RPMI7951 (cell line): ENCODE measurements at regions not wholly inside any gene's neighbourhood (a gene's known extent, or its start where the extent isn't known, plus 50 kb on each side); places are given as distances from the start of the nearest gene placed in this dataset.
A peak's percentile ranks its signal among the peaks of the same experiment; 100 is the strongest.

Experiments used
- DNase-seq: peaks from one replicate; pipeline ENCODE4 v3.0.0-alpha.2; 2012; ENCODE audit warnings: low read depth

GRCh38 chr5:73339051-73339575, 109.5 kb downstream of the FOXD1 start:
- no peak for DNase-seq

- peak; percentile 6 for DNase-seq
Observed at GRCh38 chr5:73338256-73339050, 110.1 kb downstream of the FOXD1 start.

DNA sequence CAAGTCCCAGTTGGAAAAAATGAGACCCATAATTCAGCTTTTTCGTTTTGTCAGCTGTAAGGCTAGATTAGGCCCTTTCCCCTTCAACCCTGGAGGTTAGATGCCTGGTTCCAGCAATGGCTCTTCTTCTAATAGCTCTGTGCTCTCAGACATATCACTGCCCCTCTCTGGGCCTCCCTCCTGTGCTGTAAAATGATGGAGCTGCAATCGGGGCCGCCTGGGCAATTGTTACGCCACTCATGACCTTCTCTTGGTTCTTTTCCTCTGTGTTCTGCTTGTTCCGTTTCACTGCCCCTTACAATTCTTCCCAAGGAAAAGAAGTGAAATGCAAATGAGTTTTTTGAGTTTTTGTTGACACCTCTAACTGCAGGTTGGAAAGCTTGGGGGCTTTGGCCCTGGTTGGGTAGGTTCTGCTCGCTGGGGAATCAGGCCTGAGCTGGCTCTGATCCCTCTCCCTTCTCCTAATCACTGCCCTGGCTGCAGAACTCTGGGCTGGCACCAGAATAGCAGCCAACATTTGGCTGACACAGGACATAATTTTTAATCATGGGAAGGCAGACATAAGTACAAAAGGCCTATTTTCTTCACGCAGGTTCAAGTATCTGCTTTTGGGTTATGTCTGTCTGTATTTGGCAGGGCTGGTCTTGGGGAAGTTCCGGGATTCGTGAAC, 110.9 kb downstream of the FOXD1 start:
- no peak for DNase-seq

GRCh38 chr5:73336366-73336765, 112.2 kb downstream of the FOXD1 start:
- no peak for DNase-seq

GRCh38 chr5:73333944-73334703, 114.5 kb downstream of the FOXD1 start:
- no peak for DNase-seq

- no peak for DNase-seq
Observed at GRCh38 chr5:73330613-73331012, 118.0 kb downstream of the FOXD1 start.

GRCh38 chr5:73328640-73329039, 119.9 kb downstream of the FOXD1 start:
- DNase-seq = no peak

- DNase-seq = peak; percentile 66
Observed at GRCh38 chr5:73327908-73328455, 120.6 kb downstream of the FOXD1 start.

DNA sequence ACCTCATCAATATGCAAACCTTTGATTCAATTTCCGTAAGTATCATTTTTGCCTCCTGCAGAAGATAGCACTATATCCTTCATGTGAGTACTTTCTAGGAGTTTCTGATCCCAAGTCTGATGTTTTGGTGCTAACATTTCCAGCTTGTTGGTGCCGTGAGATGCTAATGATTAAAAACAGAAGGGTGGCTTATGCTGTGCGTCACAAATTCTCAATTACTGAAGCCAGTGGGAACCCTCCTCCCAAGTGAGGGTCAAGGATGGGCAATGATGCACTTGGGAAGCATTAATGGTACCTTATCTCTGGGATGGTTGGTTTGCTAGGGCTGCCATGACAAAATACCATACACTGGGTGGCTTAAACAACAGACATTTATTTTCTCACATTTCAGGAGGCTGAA, 123.0 kb downstream of the FOXD1 start:
- no peak for DNase-seq

DNA sequence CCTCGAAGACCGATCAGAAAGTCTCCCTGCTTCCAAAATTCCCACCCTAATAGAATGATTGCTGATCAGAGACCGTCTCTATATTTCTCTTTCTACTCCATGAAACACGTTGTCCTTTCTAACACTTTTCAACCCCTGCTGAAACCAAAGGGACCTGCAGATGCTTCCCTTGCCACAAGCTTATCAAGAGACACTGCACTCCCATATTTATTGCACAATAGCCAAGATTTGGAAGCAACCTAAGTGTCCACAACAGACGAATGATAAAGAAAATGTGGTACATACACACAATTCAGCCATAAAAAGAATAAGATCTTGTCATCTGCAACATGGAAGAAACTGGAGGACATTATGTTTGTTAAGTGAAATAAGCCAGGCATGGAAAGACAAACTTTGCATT, 125.1 kb downstream of the FOXD1 start:
- DNase-seq = no peak

GRCh38 chr5:73322437-73323076, 126.0 kb downstream of the FOXD1 start:
- no peak for DNase-seq

- peak; percentile 87 for DNase-seq
Observed at GRCh38 chr5:73321757-73322436, 126.7 kb downstream of the FOXD1 start.

DNA sequence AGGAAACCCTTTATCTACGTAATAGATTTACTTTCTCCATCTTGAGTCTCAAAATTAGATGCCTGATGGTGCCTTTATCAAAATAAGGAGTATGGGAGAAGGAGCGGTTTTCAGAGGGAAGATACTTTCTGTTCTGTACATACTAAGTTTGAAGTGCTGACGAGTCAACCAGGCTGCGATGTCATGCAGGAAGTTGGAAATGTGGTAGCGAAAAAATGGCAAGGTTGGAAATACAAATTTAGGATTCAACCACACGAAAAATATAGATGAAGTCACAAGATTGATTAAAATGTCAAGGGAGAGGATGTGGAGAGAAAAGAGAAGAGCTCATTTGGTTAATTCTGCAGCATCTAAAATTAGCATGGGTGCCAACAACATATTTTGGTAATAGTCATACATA, 129.5 kb downstream of the FOXD1 start:
- no peak for DNase-seq

GRCh38 chr5:73318308-73318719, 130.3 kb downstream of the FOXD1 start:
- DNase-seq = peak; percentile 17

DNA sequence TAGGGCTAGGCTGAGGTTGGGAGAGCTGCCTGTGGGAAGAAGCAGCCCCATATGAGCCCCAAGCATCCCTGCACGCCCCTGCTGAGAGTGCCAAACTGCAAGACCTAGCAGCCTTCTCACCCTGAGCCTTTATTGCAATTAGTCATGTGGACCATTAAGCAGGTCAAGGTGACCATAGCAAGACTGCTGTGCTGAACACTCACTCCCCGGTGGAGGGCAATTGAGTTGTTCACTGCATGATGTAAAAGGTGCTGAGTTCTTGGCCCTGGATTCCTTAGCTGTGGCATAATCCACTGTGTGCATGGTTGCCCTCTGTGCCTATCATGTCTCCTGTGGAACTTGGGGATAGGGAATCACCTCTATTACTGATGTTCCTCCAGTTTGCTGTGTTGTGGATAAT, 131.1 kb downstream of the FOXD1 start:
- no peak for DNase-seq

DNA sequence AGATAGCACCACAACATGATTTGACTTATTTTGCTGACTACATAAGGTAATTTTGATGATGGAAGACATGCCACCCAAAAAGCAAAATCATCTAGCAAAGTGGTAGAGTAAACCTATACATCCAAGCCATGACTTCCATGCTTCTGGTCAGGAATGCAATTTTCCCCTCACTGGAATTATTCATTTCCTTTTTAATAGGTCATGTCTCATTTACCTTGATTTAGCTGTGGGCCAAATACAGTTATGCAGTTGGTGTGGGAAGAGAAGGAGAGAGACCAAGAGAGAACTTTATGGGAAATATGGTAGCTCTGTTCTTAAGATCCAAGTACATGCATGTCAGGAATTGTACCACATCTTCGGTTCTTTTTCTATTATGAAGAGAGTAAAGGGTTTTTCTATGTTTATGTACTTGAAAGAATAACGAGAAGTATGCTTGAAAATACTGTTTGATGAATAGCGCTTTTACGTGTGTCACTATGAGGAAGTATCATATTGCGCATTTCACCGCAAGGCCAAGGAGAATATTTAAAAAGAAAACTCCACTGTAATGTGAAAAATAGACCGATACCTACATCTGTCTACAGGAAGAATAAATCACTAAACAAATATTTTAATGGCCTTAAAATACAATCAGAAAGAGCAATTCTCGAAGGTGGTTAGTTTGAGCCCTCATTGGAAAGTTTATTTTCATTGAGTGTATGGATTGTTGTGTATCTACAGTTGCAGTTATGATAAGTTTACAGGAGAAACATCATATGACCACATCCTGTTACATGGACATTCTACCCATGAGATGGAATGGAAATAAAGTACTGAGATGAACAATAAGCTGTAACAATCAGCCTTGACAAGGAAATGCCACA, 134.0 kb downstream of the FOXD1 start:
- DNase-seq = no peak

DNA sequence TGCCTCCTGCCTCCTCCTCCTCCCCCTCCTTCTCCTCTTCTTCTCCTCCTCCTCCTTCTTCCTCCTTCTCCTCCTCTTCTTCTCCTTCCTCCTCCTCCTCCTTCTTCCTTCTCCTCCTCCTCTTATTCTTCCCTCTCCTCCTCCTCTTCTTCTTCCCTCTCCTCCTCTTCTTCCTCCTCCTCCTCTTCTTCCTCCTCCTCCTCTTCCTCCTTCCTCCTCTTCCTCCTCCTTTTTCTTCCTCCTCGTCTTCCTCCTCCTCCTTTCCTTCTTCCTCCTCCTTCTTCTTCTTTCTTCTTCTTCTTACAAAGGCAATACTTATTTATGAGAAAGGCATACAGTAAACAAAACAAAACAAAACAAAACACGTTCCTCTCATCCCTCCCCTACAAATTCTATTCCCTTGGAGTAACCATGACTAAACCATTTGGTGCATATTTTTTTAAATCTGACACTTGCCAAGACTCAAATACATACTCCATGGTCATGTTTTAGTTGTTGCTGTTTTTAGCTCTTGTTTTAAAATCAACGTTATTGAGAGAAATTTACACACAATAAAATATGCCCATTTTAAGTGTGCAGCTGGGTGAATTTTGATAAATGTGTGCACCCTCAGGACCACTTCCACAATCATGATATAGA, 135.6 kb downstream of the FOXD1 start:
- DNase-seq = no peak

DNA sequence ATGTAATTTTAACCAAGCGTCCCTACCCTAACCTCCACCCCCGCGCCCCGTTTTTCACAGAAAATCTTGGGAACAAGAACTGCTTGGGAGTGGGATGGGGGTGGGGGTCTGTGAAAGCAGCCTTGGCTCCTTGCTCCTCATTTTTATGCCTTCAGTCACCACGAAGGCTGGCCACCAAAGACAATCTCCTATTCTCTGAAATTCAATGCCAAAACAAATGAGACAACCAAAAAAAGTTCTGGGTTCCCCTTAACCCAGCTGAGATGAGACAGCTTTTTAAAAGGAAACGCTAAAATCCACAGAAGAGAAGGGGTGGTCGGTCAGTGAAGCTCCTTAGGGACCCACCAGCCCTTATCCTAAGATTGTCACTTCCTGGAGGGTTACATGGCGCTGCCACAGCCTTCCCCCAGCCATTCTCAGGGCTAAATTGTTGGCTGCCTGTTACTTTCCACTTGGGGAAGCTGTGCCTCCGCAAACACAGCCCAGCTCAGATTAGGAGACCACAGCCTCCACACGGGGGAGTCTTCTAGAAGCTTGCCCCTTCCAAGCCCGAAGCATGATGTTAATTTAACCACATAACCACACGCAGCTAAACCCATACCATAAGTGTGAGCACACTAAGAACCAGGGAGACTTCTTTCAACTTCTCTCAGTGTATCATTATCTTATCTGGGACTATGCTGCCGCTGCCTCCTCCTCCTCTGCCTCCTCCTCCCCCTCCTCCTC, 136.3 kb downstream of the FOXD1 start:
- DNase-seq = peak; percentile 94
